ENCODE measurements at regions not wholly inside any gene's neighbourhood (a gene's known extent, or its start where the extent isn't known, plus 50 kb on each side); places are given as distances from the start of the nearest gene placed in this dataset.
A peak's percentile ranks its signal among the peaks of the same experiment; 100 is the strongest.
"Not testable (repeated sequence)": the region's sequence is repeated elsewhere in the genome, so short reads cannot be mapped to it uniquely, and the experiment has no call there.

- DNase-seq (ENCODE audit: low read depth in 2 of 2): no peak
Observed at GRCh38 chr6:139530561-139530960, 156.1 kb upstream of the CITED2 start.

DNA sequence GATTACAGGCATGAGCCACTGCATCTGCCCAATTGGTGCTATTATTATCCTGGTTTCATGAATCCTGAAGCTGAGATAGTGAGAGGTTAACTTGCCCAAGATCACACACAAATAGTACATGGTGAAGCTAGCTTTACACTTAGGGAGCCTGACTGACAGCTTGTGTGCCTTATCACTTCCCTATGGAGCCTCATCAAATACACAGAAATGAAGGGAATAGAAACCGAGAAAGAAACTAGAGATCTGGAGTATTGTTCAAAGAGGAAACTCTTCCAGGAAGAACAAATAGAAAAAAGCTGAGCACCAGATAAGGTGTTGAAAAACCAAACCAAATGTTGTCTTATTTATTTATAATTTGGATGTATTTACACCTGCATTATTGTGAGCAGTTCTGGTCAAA lies 155.0 kb upstream of the CITED2 start:
- DNase-seq (ENCODE audit: low read depth in 2 of 2): no peak

- DNase-seq (ENCODE audit: low read depth in 2 of 2): no peak
Observed at GRCh38 chr6:139528471-139528870, 154.0 kb upstream of the CITED2 start.

DNA sequence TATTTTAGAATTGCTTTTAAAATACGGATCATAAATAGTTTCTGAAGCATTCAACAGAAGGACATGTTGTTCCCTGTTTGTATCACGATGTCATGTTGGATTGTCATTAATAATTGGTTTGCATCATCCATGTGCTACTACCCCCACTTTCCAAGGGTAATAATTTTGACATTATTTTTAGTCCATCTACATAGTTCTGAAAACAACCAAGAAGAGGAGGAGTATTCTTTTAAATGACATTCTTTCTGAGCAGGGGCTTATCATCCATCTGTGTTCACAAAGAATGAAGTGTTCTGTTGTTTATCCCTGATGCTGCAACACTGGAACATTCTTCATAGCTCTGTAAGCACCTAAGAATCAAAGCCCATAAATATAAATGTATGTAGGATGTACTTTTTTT lies 151.0 kb upstream of the CITED2 start:
- no peak for DNase-seq (ENCODE audit: low read depth in 2 of 2)

- no peak for DNase-seq (ENCODE audit: low read depth in 2 of 2)
Observed at GRCh38 chr6:139523986-139524385, 149.5 kb upstream of the CITED2 start.

GRCh38 chr6:139522511-139523220 lies 148.2 kb upstream of the CITED2 start:
- DNase-seq (ENCODE audit: low read depth in 2 of 2): no peak

DNA sequence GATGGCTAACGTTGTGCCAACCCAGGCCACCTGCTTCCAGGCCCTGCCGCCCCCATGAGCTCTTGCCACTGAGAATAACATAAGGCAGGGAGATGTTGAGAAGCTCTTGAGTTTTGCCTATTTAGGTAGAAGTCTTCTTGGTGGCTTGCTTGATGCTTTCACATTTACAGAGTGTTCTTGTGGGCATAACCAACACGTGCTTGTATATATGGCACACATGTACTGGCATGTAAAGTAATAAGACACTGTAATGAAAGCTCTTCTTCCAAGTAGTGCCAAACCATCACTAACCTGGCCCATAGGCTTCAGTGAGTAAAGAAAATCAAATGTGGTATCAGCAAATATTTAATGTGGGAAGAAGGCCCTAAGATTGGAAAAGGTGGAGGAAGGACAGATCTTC lies 146.9 kb upstream of the CITED2 start:
- no peak for DNase-seq (ENCODE audit: low read depth in 2 of 2)

DNA sequence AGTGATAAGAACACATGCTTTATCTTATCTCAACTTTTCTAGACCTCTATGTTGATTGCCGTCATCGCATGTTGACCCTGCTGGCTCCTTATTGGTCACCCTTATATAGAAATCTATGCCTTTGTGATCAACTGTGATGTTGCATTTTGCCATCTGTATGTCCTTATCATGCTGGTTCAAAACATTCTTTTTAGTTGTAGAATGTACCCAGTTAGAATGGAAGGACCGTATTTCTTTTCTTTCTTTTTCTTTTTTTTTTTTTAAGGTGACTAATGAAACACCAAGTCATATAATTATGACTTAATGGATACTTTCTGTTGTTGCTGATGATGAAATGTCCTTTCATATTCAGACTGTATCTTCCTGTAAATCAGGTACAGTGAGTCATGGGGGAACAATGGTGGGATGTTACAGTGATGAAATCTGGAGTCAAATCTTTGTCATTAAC lies 145.9 kb upstream of the CITED2 start:
- peak; percentile 67 to 69 for DNase-seq (ENCODE audit: low read depth in 2 of 2)

GRCh38 chr6:139519571-139520031 lies 145.2 kb upstream of the CITED2 start:
- no peak for DNase-seq (ENCODE audit: low read depth in 2 of 2)

DNA sequence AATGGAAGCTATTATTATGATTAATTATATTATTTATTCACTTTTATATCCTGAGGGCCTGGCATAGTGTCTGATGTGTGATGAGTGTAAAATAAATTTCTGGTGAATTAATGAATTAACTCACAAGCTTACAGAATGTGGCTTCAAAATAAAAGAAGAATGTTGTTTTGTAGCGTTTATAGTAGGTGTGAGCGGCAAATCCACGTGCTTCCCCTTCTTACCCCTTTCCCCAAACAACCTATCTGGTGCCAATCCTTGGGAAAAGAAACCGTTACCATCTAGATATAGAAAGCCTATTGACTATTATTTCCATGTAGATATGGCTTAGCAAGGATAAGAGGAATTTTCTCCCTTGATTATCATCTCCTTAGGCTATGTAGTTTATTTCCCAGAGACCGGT lies 144.6 kb upstream of the CITED2 start:
- no peak for DNase-seq (ENCODE audit: low read depth in 2 of 2)

- no peak for DNase-seq (ENCODE audit: low read depth in 2 of 2)
Observed at GRCh38 chr6:139518556-139519091, 144.2 kb upstream of the CITED2 start.

- not testable (repeated sequence) for DNase-seq (ENCODE audit: low read depth in 2 of 2)
Observed at GRCh38 chr6:139517998-139518555, 143.6 kb upstream of the CITED2 start.

DNA sequence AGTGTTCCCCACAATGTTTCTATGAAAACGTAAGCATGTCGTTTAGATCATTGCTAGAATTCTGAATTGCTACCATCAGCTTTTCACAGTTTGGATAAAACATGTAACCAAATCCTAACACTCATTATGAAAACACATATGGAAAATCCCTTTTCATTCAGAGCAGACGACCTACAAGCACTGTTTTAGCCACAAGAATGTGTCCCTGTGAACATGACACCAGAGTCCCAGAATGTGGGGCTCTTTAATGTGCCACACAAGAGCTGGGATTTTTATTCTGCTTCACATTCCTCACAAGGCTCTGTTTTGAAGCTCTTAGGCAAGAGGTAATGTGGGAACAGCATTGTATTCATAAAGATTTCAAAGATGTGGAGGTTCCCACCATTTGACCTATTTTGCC lies 141.1 kb upstream of the CITED2 start:
- no peak for DNase-seq (ENCODE audit: low read depth in 2 of 2)

GRCh38 chr6:139514819-139515218 lies 140.4 kb upstream of the CITED2 start:
- no peak for DNase-seq (ENCODE audit: low read depth in 2 of 2)

- DNase-seq (ENCODE audit: low read depth in 2 of 2): no peak
Observed at GRCh38 chr6:139510040-139510790, 135.8 kb upstream of the CITED2 start.

DNA sequence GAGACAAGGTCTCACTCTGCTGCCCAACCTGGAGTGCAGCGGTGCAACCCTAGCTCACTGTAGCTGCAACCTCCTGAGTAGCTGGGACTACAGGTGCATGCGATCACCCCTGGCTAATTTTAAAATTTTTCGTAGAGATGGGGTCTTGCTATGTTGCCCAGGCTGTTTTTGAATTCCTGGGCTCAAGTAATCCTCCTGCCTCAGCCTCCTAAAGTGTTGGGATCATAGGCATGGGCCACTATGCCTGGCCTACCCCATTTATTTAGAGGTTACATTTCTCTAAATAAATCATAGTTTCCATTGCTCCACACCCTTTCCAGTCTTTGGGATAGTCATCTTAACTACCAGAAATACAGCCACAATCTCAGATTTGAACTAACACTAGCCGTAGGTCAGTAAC lies 134.7 kb upstream of the CITED2 start:
- no peak for DNase-seq (ENCODE audit: low read depth in 2 of 2)

GRCh38 chr6:139508576-139508975 lies 134.1 kb upstream of the CITED2 start:
- no peak for DNase-seq (ENCODE audit: low read depth in 2 of 2)

GRCh38 chr6:139508023-139508422 lies 133.6 kb upstream of the CITED2 start:
- DNase-seq (ENCODE audit: low read depth in 2 of 2): peak in 1 of 2 donors; percentile 17

DNA sequence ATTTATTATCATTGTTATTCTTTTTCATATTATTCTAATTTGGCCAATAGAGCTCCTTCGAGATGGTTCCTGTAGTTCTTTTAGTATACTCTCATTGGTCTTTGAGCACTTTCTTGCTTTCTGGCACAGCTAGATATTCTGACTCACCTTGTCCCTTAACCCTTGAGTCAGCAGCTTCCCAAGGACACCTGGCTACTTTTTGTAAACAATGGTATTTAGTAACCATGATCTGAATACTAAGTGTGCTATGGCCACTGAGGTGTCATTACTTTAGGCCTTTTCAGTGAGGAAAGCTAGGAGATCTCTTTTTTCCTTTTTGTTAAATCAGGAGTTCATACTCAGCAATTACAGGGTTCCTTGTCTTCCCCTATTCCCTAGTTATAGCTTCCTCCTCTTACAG lies 126.5 kb upstream of the CITED2 start:
- no peak for DNase-seq (ENCODE audit: low read depth in 2 of 2)

DNA sequence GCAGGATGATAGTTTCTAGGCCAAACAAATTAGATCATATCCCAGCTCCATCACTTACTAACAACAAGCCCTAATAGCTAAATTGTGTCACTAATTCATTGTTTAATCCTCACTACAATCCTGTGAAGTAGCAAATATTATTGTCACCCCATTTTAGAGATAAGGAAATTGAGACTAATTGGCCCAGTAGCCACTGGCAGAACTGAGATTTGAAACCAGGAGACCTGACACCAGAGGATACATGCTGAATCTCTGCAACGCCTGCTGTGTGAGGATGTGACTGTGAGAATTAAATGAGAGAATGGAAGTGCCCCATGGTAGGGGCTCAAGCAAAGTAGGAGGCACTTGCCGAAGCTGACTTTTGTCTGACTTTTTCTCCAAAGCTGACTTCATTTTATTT lies 124.3 kb upstream of the CITED2 start:
- DNase-seq (ENCODE audit: low read depth in 2 of 2): no peak

DNA sequence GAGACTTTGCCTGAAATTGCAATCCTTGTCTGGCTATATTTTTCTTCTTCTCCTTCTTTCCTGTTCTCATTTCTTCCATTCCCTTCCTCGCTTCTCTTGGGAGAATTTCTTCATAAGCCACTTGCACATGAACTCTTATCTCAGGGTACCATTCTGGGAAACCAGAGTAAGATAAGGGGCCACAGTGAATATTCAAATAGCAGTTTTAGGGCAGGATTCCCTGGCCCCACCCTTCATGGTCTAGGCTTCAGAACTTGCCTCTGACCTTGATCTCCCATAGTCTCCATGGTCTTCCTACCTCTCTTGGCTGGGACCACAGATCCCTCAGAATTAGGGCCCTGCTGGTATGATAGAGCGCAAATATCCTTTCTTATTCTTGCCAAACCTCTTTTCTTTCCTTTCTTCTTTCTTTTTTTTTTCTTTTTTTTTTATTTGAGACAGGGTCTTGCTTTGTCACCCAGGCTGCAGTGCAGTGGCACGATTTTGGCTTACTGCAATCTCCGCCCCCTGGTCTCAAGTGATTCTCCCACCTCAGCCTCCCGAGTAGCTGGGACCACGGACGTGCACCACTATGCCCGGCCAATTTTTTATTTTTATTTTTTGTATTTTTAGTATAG lies 123.0 kb upstream of the CITED2 start:
- DNase-seq (ENCODE audit: low read depth in 2 of 2): no peak

Data from lung microvascular endothelial cell (primary cell).